ENCODE measurements at regions not wholly inside any gene's neighbourhood (a gene's known extent, or its start where the extent isn't known, plus 50 kb on each side); places are given as distances from the start of the nearest gene placed in this dataset.

DNA sequence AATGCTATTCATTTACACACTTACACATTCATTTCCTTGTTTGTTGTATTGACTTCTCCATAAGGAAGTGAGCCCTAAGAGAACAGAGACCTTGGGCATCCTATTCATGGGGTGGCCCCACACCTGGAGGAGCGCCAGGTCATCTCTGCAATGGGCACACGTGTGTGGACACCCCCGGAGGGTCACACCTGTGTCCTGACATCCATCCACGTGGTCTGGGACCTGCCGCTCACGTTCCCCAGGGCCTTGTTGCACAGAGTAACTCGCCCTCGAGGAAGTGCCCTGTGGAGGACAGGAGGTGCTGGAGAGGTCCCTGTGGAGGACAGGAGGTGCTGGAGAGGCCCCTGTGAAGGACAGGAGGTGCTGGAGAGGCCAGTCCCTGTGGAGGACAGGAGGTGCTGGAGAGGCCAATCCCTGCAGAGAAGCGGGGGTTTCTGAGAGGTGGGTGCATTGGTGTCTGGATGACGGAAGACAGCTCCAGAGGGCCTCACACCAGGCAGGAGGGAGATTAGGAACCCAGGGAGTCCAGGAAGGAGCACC is 73.2 kb upstream of the GPC1 start:
- Histone ChIP-seq H3K27me3 (ENCODE audit: control insufficient read depth, insufficient read depth, low read length) (no peaks in the 10 kb centered on the region), H3K4me3 (ENCODE audit: low read depth, low read length) (no peak overlapping the region), H3K9ac (ENCODE audit: low read depth, low read length) (no peak overlapping the region), H3K36me3 (ENCODE audit: control insufficient read depth, insufficient read depth, low read length) (no peaks in the 10 kb centered on the region), H3K4me1 (ENCODE audit: control insufficient read depth, insufficient read depth, low read length) (no peaks in the 10 kb centered on the region), H3K9me3 (ENCODE audit: control insufficient read depth, insufficient read depth, low read length) (peaks cover 8% of the 10 kb centered on the region; the same call in 1 of the 2 replicates), H3K27ac (ENCODE audit: low read depth, low read length) (no peak overlapping the region)

- no peaks in the 10 kb centered on the region for H3K36me3 ChIP-seq (ENCODE audit: control insufficient read depth, insufficient read depth, low read length)
- H3K27me3 ChIP-seq (ENCODE audit: control insufficient read depth, insufficient read depth, low read length): no peaks in the 10 kb centered on the region
- peaks cover 8% of the 10 kb centered on the region; the same call in 1 of the 2 replicates for H3K9me3 ChIP-seq (ENCODE audit: control insufficient read depth, insufficient read depth, low read length)
- no peak overlapping the region for H3K27ac ChIP-seq (ENCODE audit: low read depth, low read length)
- H3K4me1 ChIP-seq (ENCODE audit: control insufficient read depth, insufficient read depth, low read length): no peaks in the 10 kb centered on the region
- no peak overlapping the region for H3K9ac ChIP-seq (ENCODE audit: low read depth, low read length)
- H3K4me3 ChIP-seq (ENCODE audit: low read depth, low read length): no peak overlapping the region
Observed at GRCh38 chr2:240362826-240363745, 72.4 kb upstream of the GPC1 start.

DNA sequence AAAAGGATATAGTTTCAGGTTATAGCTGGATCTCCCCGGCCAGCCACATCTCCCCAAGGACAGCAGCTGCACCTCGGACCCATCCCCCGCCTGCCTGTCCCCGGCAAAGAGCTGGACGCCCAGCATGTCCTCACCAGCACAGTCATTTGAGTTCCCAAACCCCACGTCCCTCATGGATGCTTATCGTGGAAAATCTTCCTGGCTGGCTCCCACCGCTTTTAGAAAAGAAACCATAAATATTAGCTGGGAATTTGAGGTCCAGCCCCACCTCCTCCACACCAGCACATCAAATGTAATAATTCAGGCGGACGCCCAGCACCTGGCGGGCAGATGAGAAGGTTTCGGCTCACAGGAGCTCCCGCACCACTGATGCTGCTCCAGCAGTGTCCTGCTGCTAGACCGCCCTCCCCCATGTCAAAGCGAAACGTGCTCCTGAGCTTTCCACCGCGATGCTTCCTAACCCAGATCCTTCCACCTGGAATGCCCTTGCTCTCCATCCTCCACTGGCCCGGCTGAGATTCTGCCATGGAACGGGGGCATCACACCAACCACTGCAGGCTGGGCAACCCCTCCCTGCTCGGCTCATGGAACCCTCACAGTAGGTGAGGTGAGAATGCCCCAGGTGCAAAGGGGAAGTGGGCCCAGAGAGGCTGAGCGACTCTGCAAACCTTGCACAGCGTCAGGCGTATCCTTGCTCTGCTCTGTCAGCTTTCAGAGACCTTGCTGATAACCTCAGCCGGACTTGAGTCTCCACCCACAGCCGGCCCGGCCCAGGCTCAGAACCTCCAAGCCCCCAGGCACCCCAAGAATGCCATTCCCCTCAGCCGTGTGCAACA is 71.5 kb upstream of the GPC1 start:
- peaks cover 8% of the 10 kb centered on the region; the same call in 1 of the 2 replicates for H3K9me3 ChIP-seq (ENCODE audit: control insufficient read depth, insufficient read depth, low read length)
- no peaks in the 10 kb centered on the region for H3K27me3 ChIP-seq (ENCODE audit: control insufficient read depth, insufficient read depth, low read length)
- H3K27ac ChIP-seq (ENCODE audit: low read depth, low read length): no peak overlapping the region
- H3K4me1 ChIP-seq (ENCODE audit: control insufficient read depth, insufficient read depth, low read length): no peaks in the 10 kb centered on the region
- H3K36me3 ChIP-seq (ENCODE audit: control insufficient read depth, insufficient read depth, low read length): no peaks in the 10 kb centered on the region
- H3K9ac ChIP-seq (ENCODE audit: low read depth, low read length): no peak overlapping the region
- H3K4me3 ChIP-seq (ENCODE audit: low read depth, low read length): no peak overlapping the region

GRCh38 chr2:240364582-240364960 is 70.9 kb upstream of the GPC1 start:
- H3K4me1 ChIP-seq (ENCODE audit: control insufficient read depth, insufficient read depth, low read length): no peaks in the 10 kb centered on the region
- H3K27ac ChIP-seq (ENCODE audit: low read depth, low read length): no peak overlapping the region
- no peak overlapping the region for H3K4me3 ChIP-seq (ENCODE audit: low read depth, low read length)
- H3K36me3 ChIP-seq (ENCODE audit: control insufficient read depth, insufficient read depth, low read length): no peaks in the 10 kb centered on the region
- peaks cover 8% of the 10 kb centered on the region; the same call in 1 of the 2 replicates for H3K9me3 ChIP-seq (ENCODE audit: control insufficient read depth, insufficient read depth, low read length)
- H3K27me3 ChIP-seq (ENCODE audit: control insufficient read depth, insufficient read depth, low read length): no peaks in the 10 kb centered on the region
- no peak overlapping the region for H3K9ac ChIP-seq (ENCODE audit: low read depth, low read length)

DNA sequence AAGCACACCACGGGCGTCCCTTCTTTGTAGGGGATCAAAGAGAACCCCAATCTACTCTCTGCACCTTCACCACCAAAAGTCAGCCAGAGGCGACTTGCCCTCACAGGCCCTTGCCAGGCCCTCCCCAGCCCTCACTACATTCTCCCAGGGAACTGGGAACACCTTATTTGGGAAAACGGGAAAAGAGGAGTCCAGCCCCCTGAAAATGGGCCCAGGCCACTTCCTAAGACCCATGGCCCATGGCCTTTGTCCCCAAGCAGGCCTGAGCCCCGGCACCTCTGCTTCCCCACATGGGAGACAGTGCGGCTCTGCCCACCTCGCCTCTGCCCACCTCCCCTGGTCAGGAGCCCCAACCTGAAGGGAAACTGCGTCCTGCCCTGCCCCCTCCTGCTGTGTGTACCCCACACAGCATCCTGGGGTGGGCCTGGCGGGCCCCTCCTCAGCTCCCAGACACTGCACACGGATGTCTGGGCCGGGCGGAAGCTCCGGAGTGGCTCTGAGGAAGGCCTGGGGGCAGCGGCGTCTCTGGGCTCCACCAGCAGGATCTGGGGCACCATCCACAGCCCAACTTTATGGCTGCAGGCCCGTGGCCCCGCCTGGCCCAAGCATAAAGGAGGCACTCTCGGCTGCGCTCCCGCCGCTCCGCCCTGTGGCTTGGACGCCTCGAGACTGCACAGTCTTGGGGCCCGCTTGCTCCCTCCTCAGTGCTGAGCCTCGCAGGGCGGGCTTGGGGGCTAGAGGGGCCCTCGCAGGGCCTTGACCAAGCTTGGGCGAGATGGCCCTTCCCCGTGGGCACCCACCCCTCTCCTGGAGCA is 70.3 kb upstream of the GPC1 start:
- Histone ChIP-seq H3K4me1 (ENCODE audit: control insufficient read depth, insufficient read depth, low read length) (no peaks in the 10 kb centered on the region), H3K9me3 (ENCODE audit: control insufficient read depth, insufficient read depth, low read length) (peaks cover 8% of the 10 kb centered on the region; the same call in 1 of the 2 replicates), H3K27ac (ENCODE audit: low read depth, low read length) (no peak overlapping the region), H3K4me3 (ENCODE audit: low read depth, low read length) (no peak overlapping the region), H3K27me3 (ENCODE audit: control insufficient read depth, insufficient read depth, low read length) (no peaks in the 10 kb centered on the region), H3K9ac (ENCODE audit: low read depth, low read length) (no peak overlapping the region), H3K36me3 (ENCODE audit: control insufficient read depth, insufficient read depth, low read length) (no peaks in the 10 kb centered on the region)

DNA sequence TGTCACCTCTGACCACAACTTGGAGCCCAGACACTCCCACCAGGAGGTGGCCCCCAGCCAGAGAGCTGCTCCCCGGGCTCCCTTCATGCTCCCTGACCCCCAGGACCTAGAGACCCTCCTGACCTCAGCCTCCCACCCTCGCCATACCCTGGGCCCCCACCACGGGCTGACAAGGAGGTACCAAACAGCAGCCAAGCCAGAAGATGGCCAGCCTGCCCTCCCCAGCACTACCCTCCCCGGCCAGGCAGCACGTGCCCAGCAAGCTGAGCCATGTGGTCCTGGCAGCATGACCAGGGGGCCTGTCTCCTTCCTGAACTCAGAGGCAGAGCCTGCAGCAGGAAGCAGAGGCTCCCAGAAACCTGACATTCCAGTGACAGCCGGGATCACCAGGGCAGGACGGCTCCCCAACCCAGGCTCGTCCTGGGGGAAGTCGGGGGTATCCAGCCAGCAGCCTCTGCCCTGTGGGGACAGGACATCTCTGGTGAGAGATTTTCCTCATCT is 69.4 kb upstream of the GPC1 start:
- no peak overlapping the region for H3K9ac ChIP-seq (ENCODE audit: low read depth, low read length)
- no peak overlapping the region for H3K27ac ChIP-seq (ENCODE audit: low read depth, low read length)
- no peaks in the 10 kb centered on the region for H3K36me3 ChIP-seq (ENCODE audit: control insufficient read depth, insufficient read depth, low read length)
- no peaks in the 10 kb centered on the region for H3K27me3 ChIP-seq (ENCODE audit: control insufficient read depth, insufficient read depth, low read length)
- H3K4me1 ChIP-seq (ENCODE audit: control insufficient read depth, insufficient read depth, low read length): no peaks in the 10 kb centered on the region
- peaks cover 6% of the 10 kb centered on the region; the same call in 1 of the 2 replicates for H3K9me3 ChIP-seq (ENCODE audit: control insufficient read depth, insufficient read depth, low read length)
- no peak overlapping the region for H3K4me3 ChIP-seq (ENCODE audit: low read depth, low read length)

DNA sequence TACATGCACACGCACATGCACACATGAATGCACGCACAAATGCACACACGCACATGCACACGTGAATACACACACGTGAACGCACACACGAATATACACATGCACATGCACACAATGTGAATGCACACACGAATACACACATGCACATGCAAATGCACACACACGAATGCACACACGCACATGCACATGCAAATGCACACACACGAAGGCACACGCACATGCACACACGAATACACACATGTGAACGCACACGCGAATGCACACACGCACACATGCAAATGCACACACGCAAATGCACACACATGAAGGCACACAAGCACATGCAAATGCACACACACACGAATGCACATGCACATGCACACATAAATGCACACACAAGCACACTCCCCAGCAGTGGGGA is 68.6 kb upstream of the GPC1 start:
- no peak overlapping the region for H3K4me3 ChIP-seq (ENCODE audit: low read depth, low read length)
- H3K27me3 ChIP-seq (ENCODE audit: control insufficient read depth, insufficient read depth, low read length): no peaks in the 10 kb centered on the region
- H3K9ac ChIP-seq (ENCODE audit: low read depth, low read length): no peak overlapping the region
- H3K27ac ChIP-seq (ENCODE audit: low read depth, low read length): no peak overlapping the region
- no peaks in the 10 kb centered on the region for H3K36me3 ChIP-seq (ENCODE audit: control insufficient read depth, insufficient read depth, low read length)
- no peaks in the 10 kb centered on the region for H3K4me1 ChIP-seq (ENCODE audit: control insufficient read depth, insufficient read depth, low read length)
- no peaks in the 10 kb centered on the region for H3K9me3 ChIP-seq (ENCODE audit: control insufficient read depth, insufficient read depth, low read length)

- Histone ChIP-seq H3K36me3 (ENCODE audit: control insufficient read depth, insufficient read depth, low read length) (no peaks in the 10 kb centered on the region), H3K27ac (ENCODE audit: low read depth, low read length) (no peak overlapping the region), H3K4me3 (ENCODE audit: low read depth, low read length) (no peak overlapping the region), H3K27me3 (ENCODE audit: control insufficient read depth, insufficient read depth, low read length) (no peaks in the 10 kb centered on the region), H3K9me3 (ENCODE audit: control insufficient read depth, insufficient read depth, low read length) (no peaks in the 10 kb centered on the region), H3K4me1 (ENCODE audit: control insufficient read depth, insufficient read depth, low read length) (no peaks in the 10 kb centered on the region), H3K9ac (ENCODE audit: low read depth, low read length) (no peak overlapping the region)
Observed at GRCh38 chr2:240367721-240368120, 67.7 kb upstream of the GPC1 start.

DNA sequence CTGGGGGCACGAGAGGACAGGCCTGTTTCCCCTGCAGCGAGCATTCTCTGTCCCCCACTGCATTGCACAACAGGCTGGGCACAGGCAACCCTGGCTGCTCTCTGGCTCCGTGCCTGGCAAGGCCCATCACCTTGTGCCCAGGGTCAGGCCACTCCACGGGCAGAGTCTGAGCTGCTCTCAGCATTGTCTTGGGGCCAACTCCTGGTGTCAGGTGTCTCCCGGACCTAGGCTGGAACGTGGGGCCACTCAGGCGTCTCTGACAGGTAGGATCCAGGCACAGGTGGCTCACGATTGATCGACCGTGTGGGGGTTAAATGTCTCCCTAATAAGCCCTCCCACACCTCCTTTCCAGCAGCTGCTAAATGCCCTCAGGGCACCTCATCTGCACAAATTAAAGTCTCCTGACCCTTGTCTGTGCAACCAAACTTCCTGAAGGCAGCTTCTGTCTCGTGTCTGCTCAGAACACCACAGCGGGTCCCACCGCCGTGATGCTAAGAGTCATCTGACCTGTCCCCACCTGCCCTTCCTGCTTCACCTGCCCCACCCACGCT is 66.6 kb upstream of the GPC1 start:
- Histone ChIP-seq H3K36me3 (ENCODE audit: control insufficient read depth, insufficient read depth, low read length) (no peaks in the 10 kb centered on the region), H3K27ac (ENCODE audit: low read depth, low read length) (no peak overlapping the region), H3K27me3 (ENCODE audit: control insufficient read depth, insufficient read depth, low read length) (no peaks in the 10 kb centered on the region), H3K9ac (ENCODE audit: low read depth, low read length) (no peak overlapping the region), H3K9me3 (ENCODE audit: control insufficient read depth, insufficient read depth, low read length) (no peaks in the 10 kb centered on the region), H3K4me3 (ENCODE audit: low read depth, low read length) (no peak overlapping the region), H3K4me1 (ENCODE audit: control insufficient read depth, insufficient read depth, low read length) (no peaks in the 10 kb centered on the region)

DNA sequence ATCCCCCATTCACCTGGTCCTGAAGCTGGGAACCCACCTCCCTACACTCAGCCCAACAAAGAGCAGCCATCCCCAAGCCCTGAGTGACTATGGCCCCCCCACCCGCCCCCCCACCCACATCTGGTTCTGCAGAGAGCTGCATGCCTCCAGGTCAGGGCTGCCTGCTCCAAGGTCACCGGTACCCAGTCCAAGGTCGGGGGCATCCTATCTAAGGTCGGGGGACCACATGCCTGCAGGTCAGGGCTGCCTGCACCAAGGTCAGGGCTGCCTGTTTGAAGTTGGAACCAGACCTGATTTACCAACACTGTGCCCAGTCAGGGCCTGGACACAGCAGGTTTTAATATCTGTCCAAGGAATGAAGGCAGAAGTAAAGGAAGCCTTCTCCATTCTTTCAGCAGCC is 66.1 kb upstream of the GPC1 start:
- Histone ChIP-seq H3K4me3 (ENCODE audit: low read depth, low read length) (no peak overlapping the region), H3K4me1 (ENCODE audit: control insufficient read depth, insufficient read depth, low read length) (no peaks in the 10 kb centered on the region)

More for the DNA sequence above, 66.1 kb upstream of the GPC1 start:
- H3K27me3 ChIP-seq (ENCODE audit: control insufficient read depth, insufficient read depth, low read length): no peaks in the 10 kb centered on the region
- no peak overlapping the region for H3K27ac ChIP-seq (ENCODE audit: low read depth, low read length)
- H3K9me3 ChIP-seq (ENCODE audit: control insufficient read depth, insufficient read depth, low read length): no peaks in the 10 kb centered on the region
- H3K36me3 ChIP-seq (ENCODE audit: control insufficient read depth, insufficient read depth, low read length): no peaks in the 10 kb centered on the region
- no peak overlapping the region for H3K9ac ChIP-seq (ENCODE audit: low read depth, low read length)

Measured in HUES48 (cell line).